ENCODE measurements at regions not wholly inside any gene's neighbourhood (a gene's known extent, or its start where the extent isn't known, plus 50 kb on each side); places are given as distances from the start of the nearest gene placed in this dataset.
"Not testable (repeated sequence)": the region's sequence is repeated elsewhere in the genome, so short reads cannot be mapped to it uniquely, and the experiment has no call there.

DNA sequence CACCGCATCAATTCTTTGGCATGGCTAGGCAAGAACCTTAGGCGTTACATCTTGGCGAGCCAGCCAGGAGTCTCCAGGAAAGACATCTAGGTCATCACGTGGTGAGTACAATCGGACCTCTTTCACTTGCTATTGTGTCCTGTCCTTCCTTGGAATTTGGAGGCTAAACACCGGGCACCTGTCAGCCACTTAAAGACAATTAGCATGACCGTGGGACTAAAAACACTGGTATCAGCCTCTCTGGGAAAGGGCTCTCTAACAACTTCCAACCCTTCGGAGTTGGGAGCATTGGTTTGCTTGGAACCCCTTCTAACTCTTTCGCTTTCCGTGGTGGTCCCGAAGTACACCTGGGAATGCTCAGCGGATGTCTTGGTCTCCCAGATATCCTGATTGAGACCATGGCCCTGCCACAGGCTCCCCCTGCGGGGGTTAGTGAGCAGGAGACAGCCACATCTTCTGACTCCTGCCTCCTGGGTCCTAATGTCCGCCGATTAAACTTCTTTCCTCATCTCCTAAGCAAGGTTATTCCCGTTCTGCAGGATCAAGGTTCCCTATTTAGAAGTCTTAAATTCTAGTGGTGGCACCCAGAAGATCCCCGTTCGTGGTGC is 971.7 kb downstream of the FSCB start:
- no peak overlapping the region for H3K4me3 Mint-ChIP-seq
- no peaks in the 10 kb centered on the region for H3K36me3 Mint-ChIP-seq (ENCODE audit: low read depth)
- H3K9me3 Mint-ChIP-seq: peaks cover 33% of the 10 kb centered on the region
- H3K4me1 Mint-ChIP-seq (ENCODE audit: low read depth): no peaks in the 10 kb centered on the region
- no peak for DNase-seq (ENCODE audit: low spot score)
- H3K27ac Mint-ChIP-seq: no peak overlapping the region
- H3K27me3 Mint-ChIP-seq (ENCODE audit: insufficient read depth): no peaks in the 10 kb centered on the region
- intact Hi-C loops (cut with micrococcal nuclease): no loop called here

DNA sequence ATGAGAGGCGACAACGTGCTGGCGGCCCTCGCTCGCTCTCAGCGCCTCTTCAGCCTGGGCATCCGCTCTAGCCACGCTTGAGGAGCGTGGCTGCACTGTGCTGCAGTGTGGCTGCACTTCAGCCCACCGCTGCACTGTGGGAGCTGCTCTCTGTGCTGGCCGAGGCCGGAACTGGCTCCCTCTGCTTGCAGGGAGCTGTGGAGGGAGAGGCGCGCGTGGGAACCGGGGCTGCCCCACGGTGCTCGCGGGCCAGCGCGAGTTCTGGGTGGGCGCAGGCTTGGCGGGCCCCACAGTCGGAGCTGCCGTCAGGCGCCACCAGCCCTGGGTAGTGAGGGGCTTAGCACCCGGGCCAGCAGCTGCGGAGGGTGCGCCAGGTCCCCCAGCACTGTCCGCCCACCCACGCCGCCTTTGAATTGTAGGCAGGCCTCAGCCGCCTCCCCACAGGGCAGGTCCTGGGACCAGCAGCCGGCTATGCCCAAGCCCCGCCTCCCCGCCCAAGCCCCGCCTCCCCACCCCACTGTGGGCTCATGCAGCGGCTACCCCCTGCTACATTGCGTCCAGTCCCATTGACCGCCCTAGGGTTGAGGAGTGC is 974.2 kb downstream of the FSCB start:
- H3K9me3 Mint-ChIP-seq: peaks cover 26% of the 10 kb centered on the region
- no peaks in the 10 kb centered on the region for H3K27me3 Mint-ChIP-seq (ENCODE audit: insufficient read depth)
- no peaks in the 10 kb centered on the region for H3K4me1 Mint-ChIP-seq (ENCODE audit: low read depth)
- no peak for DNase-seq (ENCODE audit: low spot score)
- H3K27ac Mint-ChIP-seq: no peak overlapping the region
- intact Hi-C loops (cut with micrococcal nuclease): no loop called here
- no peak overlapping the region for H3K4me3 Mint-ChIP-seq
- no peaks in the 10 kb centered on the region for H3K36me3 Mint-ChIP-seq (ENCODE audit: low read depth)

DNA sequence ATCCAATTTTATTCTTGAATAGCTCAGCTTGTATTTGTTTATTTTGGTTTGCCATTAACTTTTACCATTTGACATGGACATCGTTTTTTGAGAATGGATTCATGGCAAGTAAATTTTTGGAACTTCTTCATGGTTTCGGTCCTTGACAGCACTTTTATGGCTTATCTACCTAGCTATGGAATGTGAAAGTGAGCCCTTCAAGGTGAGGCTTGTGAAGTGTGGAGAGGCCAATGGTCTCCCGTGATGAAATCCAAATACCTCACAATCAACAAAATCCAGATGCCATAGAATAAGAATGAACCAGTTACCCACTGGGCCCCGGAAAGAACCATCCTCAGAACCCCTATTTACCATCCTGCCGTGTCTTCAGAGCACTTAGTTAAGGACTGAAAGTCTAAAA is 978.8 kb downstream of the FSCB start:
- no peaks in the 10 kb centered on the region for H3K27me3 Mint-ChIP-seq (ENCODE audit: insufficient read depth)
- H3K4me1 Mint-ChIP-seq (ENCODE audit: low read depth): no peaks in the 10 kb centered on the region

DNA sequence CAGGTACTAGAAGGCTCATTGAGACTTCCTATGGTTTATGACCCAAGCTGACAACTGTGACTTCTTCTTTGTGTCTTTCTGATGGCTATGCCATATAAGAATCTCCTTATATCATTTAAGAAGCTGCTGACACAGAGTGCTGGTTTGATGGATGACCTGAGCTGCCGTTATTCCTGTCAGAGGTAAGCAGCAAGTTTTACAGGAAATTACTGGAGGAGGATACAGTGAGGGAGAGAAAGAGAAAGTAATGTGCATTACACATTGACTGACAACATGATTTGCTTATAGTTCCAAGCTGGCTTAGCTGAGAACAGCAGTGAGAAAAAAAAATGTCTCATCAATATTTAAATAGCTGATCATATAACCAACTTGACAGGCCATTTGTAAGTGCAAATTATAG is 981.4 kb downstream of the FSCB start:
- intact Hi-C loops (cut with micrococcal nuclease): no loop called here
- no peaks in the 10 kb centered on the region for H3K4me1 Mint-ChIP-seq (ENCODE audit: low read depth)
- no peak for DNase-seq (ENCODE audit: low spot score)
- no peak overlapping the region for H3K4me3 Mint-ChIP-seq
- no peaks in the 10 kb centered on the region for H3K36me3 Mint-ChIP-seq (ENCODE audit: low read depth)
- no peaks in the 10 kb centered on the region for H3K27me3 Mint-ChIP-seq (ENCODE audit: insufficient read depth)
- H3K27ac Mint-ChIP-seq: no peak overlapping the region
- H3K9me3 Mint-ChIP-seq: no peaks in the 10 kb centered on the region

More for the DNA sequence above, 978.8 kb downstream of the FSCB start:
- no peak for DNase-seq (ENCODE audit: low spot score)
- Mint-ChIP-seq H3K4me3 (no peak overlapping the region), H3K27ac (no peak overlapping the region), H3K36me3 (ENCODE audit: low read depth) (no peaks in the 10 kb centered on the region), H3K9me3 (peaks cover 3% of the 10 kb centered on the region)
- intact Hi-C loops (cut with micrococcal nuclease): no loop called here

DNA sequence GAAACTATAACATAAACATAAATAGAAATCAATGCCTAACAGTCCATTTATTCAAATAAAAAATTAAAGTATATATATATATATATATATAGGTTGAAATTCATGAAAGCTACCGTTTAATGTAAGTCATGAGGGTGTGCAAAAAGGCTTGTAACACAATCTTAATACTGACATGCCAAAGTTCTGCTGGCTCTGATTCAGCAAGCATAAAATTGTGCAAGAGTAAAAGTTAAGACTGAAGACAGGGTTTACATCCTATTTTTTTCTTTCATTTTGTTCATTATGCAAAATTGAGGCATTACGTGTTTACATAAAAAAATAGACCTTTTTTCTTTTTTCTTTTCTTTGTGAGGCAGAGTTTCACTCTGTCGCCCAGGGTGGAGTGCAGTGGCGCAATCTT is 984.2 kb downstream of the FSCB start:
- Mint-ChIP-seq H3K27me3 (ENCODE audit: insufficient read depth) (no peaks in the 10 kb centered on the region), H3K36me3 (ENCODE audit: low read depth) (no peaks in the 10 kb centered on the region), H3K4me1 (ENCODE audit: low read depth) (no peaks in the 10 kb centered on the region), H3K27ac (no peak overlapping the region), H3K4me3 (no peak overlapping the region), H3K9me3 (no peaks in the 10 kb centered on the region)
- intact Hi-C loops (cut with micrococcal nuclease): no loop called here
- no peak for DNase-seq (ENCODE audit: low spot score)

DNA sequence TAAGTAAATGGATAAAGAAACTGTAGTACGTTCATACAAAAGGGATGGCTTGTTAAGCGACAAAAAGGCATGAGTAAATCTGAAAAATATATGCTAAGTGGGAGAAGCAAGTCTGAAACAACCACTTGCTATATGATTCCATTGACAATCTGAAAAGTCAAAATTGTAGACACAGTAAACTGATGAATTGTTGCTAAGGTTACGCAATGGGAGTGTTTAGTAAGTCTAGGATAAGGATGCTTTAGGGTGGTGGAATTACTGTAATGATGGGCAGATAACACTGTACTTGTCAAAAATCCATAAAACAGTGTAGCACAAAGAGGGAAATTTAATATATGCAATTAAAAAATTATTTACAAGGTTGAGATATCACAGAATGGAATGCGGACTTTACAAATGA is 984.9 kb downstream of the FSCB start:
- DNase-seq (ENCODE audit: low spot score): no peak
- Mint-ChIP-seq H3K4me3 (no peak overlapping the region), H3K4me1 (ENCODE audit: low read depth) (no peaks in the 10 kb centered on the region), H3K27ac (no peak overlapping the region), H3K27me3 (ENCODE audit: insufficient read depth) (no peaks in the 10 kb centered on the region), H3K9me3 (no peaks in the 10 kb centered on the region), H3K36me3 (ENCODE audit: low read depth) (no peaks in the 10 kb centered on the region)
- intact Hi-C loops (cut with micrococcal nuclease): no loop called here

DNA sequence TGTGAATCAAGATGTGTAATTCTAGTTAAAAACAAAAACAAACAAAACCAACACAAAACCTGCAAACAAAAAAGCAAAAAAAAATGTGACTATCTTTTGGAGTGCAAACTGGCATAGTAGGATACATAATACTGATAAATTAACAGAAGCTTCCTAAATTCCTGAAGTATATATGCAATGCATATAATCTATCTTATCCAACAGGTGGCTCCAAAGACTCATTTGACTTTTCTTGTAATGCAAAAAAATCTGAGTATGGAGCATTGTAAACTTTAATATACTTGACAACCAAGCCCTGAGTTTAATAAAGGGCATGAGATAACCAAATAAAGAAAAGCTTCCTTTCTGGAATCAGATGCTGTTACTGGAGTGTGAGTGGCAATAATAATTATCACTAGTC is 1003.6 kb downstream of the FSCB start:
- Mint-ChIP-seq H3K4me3 (no peak overlapping the region), H3K27me3 (ENCODE audit: insufficient read depth) (no peaks in the 10 kb centered on the region), H3K9me3 (peaks cover 11% of the 10 kb centered on the region), H3K36me3 (ENCODE audit: low read depth) (no peaks in the 10 kb centered on the region), H3K4me1 (ENCODE audit: low read depth) (no peaks in the 10 kb centered on the region), H3K27ac (no peak overlapping the region)
- intact Hi-C loops (cut with micrococcal nuclease): no loop called here
- no peak for DNase-seq (ENCODE audit: low spot score)

DNA sequence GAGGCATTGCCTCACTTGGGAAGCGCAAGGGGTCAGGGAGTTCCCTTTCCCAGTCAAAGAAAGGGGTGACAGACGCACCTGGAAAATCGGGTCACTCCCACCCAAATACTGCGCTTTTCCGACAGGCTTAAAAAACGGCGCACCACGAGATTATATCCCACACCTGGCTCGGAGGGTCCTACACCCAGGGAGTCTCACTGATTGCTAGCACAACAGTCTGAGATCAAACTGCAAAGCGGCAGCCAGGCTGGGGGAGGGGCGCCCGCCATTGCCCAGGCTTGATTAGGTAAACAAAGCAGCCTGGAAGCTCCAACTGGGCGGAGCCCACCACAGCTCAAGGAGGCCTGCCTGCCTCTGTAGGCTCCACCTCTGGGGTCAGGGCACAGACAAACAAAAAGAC is 1014.7 kb downstream of the FSCB start:
- H3K4me3 Mint-ChIP-seq; H3K27me3 Mint-ChIP-seq (ENCODE audit: insufficient read depth); H3K9me3 Mint-ChIP-seq; H3K36me3 Mint-ChIP-seq (ENCODE audit: low read depth); H3K4me1 Mint-ChIP-seq (ENCODE audit: low read depth); intact Hi-C loops (cut with micrococcal nuclease); DNase-seq (ENCODE audit: low spot score); H3K27ac Mint-ChIP-seq: not testable (repeated sequence)

DNA sequence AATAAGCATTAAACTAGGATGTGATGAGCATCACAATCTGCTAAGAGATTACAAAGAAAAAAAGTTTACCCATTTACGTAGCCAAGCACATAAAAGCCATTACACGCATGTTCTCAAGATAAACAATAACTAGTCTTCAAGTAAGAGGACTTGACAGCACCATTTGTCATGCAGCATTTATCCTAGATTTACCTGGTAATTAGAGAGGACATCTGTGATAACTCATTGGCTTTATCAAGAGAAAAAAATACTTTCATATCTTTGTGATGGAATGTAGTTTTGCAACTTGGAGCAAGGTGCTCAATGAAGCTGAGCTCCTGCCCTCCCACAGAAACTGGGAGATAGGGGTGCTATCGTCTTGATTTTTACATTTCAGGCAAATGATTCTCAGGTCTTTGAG is 1023.7 kb downstream of the FSCB start:
- peaks cover 3% of the 10 kb centered on the region for H3K9me3 Mint-ChIP-seq
- intact Hi-C loops (cut with micrococcal nuclease): no loop called here

DNA sequence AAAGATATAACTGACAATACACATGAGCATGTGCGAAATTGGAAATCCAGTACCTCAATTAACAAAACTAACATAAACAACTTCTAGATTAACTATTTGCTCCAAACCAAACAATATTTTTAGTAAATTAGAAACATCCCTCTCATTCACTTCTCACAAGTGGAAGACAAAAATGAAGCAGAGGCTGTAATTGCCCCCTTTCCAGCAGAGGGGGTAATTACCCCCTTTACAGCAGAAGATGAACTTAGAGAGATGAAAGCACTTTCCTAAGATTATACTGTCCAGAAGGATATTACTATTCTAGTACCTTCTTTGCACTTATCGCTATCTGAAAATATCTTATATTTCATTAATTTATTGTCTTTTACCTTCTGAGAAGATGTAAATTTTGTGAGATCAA is 1025.2 kb downstream of the FSCB start:
- no peaks in the 10 kb centered on the region for H3K27me3 Mint-ChIP-seq (ENCODE audit: insufficient read depth)
- DNase-seq (ENCODE audit: low spot score): no peak
- intact Hi-C loops (cut with micrococcal nuclease): no loop called here
- no peak overlapping the region for H3K4me3 Mint-ChIP-seq
- no peaks in the 10 kb centered on the region for H3K36me3 Mint-ChIP-seq (ENCODE audit: low read depth)
- H3K27ac Mint-ChIP-seq: no peak overlapping the region
- H3K4me1 Mint-ChIP-seq (ENCODE audit: low read depth): no peaks in the 10 kb centered on the region
- peaks cover 7% of the 10 kb centered on the region for H3K9me3 Mint-ChIP-seq

More for the DNA sequence above, 1023.7 kb downstream of the FSCB start:
- H3K4me1 Mint-ChIP-seq (ENCODE audit: low read depth): no peaks in the 10 kb centered on the region
- no peak overlapping the region for H3K27ac Mint-ChIP-seq
- H3K4me3 Mint-ChIP-seq: no peak overlapping the region
- no peaks in the 10 kb centered on the region for H3K36me3 Mint-ChIP-seq (ENCODE audit: low read depth)
- no peak for DNase-seq (ENCODE audit: low spot score)
- no peaks in the 10 kb centered on the region for H3K27me3 Mint-ChIP-seq (ENCODE audit: insufficient read depth)

DNA sequence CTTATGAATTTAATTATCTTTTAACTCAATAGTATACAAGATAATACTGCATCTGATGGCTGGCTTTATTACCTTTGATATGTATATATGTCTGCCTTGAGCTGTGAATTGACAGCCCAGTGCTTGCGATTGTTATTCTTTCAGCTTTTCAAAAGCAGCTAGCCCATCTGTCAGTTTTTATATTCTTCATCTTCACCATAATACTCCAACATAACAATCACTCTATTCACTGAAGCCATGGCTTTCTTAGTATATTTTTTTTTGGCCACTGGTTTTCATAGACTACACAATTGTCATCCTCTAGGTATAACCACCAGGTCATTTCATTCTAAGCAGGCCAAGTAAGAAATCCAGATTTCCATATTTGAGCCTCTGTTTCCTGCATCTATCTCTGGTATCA is 1026.1 kb downstream of the FSCB start:
- H3K4me1 Mint-ChIP-seq (ENCODE audit: low read depth): no peaks in the 10 kb centered on the region
- no peak for DNase-seq (ENCODE audit: low spot score)
- H3K27ac Mint-ChIP-seq: no peak overlapping the region
- intact Hi-C loops (cut with micrococcal nuclease): no loop called here
- H3K27me3 Mint-ChIP-seq (ENCODE audit: insufficient read depth): no peaks in the 10 kb centered on the region
- H3K4me3 Mint-ChIP-seq: no peak overlapping the region
- H3K36me3 Mint-ChIP-seq (ENCODE audit: low read depth): no peaks in the 10 kb centered on the region
- peaks cover 7% of the 10 kb centered on the region for H3K9me3 Mint-ChIP-seq

DNA sequence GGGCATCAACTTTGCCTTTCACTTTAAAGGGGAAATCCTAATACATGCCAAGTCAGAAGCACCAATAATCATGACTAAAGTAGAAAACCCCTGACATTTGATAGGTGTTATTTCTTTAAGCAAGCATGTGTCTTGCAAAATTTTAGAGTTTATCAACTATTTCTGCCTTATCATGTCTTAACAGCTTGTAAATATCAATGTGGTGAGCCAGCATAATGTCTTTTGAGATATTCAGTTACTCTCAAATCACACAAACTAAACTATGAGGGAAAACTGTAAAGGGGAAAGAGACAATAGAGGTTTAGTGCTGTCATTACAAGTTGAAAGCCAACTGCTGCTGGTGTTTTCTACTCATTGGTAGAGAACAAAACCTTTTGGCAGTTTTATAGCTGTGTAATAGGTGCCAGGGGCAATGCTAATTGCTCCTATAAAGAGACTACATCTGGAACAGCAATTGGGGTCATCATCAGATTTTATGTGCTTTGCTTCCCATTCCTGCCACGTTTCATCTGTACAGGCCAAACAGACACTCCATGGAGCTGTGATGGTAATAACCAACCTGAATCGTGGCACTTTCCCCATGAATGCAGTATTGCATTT is 1027.4 kb downstream of the FSCB start:
- no peak for DNase-seq (ENCODE audit: low spot score)
- Mint-ChIP-seq H3K27ac (no peak overlapping the region), H3K36me3 (ENCODE audit: low read depth) (no peaks in the 10 kb centered on the region), H3K27me3 (ENCODE audit: insufficient read depth) (no peaks in the 10 kb centered on the region), H3K4me3 (no peak overlapping the region), H3K9me3 (peaks cover 7% of the 10 kb centered on the region), H3K4me1 (ENCODE audit: low read depth) (no peaks in the 10 kb centered on the region)
- intact Hi-C loops (cut with micrococcal nuclease): no loop called here

DNA sequence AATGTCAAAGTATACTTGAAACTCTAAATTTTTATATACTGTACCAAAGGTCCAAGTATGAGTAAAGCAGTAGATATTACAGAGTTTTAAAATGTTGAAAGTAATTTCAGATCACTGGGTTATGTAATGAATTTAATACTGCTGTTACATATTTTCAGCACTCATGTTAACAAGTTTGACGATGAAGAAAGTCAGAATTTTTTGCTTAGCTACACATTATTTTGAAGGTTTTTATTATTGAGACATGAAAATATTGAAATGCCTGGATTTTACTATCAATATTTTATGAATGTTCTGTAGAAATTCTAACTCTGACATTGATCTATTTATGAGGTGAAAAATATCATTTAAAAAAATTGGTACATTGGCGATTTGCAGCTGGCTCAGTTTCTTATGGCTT is 1030.3 kb downstream of the FSCB start:
- intact Hi-C loops (cut with micrococcal nuclease): no loop called here
- Mint-ChIP-seq H3K4me1 (ENCODE audit: low read depth) (no peaks in the 10 kb centered on the region), H3K4me3 (no peak overlapping the region), H3K9me3 (peaks cover 14% of the 10 kb centered on the region), H3K27me3 (ENCODE audit: insufficient read depth) (no peaks in the 10 kb centered on the region), H3K27ac (no peak overlapping the region), H3K36me3 (ENCODE audit: low read depth) (no peaks in the 10 kb centered on the region)
- DNase-seq (ENCODE audit: low spot score): no peak

DNA sequence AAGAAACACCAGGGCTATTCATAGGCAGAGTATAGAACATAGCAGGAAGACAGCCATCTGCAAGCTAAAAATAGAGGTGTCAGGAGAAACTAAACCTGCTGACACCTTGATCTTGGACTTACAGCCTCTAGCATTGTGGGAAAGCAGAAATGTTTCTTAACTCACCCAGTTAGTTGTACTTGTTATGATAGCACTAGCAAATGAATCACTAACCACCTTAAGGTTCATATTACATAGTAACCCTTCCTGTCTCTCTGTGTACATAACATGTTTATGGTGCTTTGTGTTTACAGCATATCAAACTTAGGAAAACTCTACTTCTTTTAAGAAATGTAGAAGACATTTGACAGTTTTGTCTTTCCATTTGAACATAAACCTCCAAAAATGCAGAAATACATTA is 1031.3 kb downstream of the FSCB start:
- DNase-seq (ENCODE audit: low spot score): no peak
- Mint-ChIP-seq H3K4me1 (ENCODE audit: low read depth) (no peaks in the 10 kb centered on the region), H3K9me3 (peaks cover 11% of the 10 kb centered on the region), H3K36me3 (ENCODE audit: low read depth) (no peaks in the 10 kb centered on the region), H3K27me3 (ENCODE audit: insufficient read depth) (no peaks in the 10 kb centered on the region), H3K27ac (no peak overlapping the region), H3K4me3 (no peak overlapping the region)
- intact Hi-C loops (cut with micrococcal nuclease): no loop called here
